ENCODE measurements at regions not wholly inside any gene's neighbourhood (a gene's known extent, or its start where the extent isn't known, plus 50 kb on each side); places are given as distances from the start of the nearest gene placed in this dataset.
"Not testable (repeated sequence)": the region's sequence is repeated elsewhere in the genome, so short reads cannot be mapped to it uniquely, and the experiment has no call there.

- DNase-seq (ENCODE audit: low spot score), result no peak
These were observed 1204.3 kb downstream of the UQCRFS1 start for GRCh38 chr19:28008695-28009094.

DNA sequence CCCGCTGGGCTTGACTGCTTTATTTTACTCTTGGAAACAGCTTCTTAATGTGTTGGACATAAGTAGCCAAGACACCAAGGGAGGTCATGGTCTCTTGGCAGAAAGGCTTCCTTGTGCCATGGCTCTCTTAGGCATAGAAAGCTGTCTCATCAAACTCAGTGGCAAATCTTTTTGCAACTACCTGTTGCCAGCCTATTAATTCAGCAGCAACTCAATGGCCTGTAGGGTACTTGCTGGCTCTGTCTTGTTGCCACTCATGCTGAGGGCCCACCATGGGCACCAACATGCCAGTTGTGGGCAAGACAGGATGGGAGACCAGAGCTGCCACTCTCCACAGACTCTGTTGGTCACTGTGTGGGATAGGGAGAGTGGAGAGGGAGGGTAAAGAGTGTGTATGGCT lies 1209.4 kb downstream of the UQCRFS1 start:
- DNase-seq (ENCODE audit: low spot score), result no peak

GRCh38 chr19:27997069-27997468 lies 1215.9 kb downstream of the UQCRFS1 start:
- DNase-seq (ENCODE audit: low spot score), result no peak

- DNase-seq (ENCODE audit: low spot score), result no peak
These were observed 1219.1 kb downstream of the UQCRFS1 start for GRCh38 chr19:27993619-27994570.

DNA sequence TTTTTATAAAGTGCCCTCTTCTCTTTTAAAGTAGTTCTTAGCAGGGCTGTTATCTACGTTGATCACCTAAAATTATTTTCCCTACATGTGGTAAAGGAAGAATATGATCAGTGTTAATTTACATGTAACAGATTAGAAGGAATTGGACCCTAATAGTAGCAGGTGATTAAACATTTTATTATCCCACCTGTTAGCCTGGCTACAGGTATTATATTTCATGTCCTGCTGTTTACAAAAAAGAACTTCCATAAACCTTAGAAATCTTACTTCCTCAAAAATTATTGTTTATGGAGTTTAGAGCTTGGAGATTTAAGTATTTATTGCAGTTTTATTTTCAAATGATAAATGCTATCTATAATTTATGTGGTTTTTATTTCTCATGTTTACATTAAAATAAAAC lies 1226.7 kb downstream of the UQCRFS1 start:
- DNase-seq (ENCODE audit: low spot score), result no peak

- no peak for DNase-seq (ENCODE audit: low spot score)
These were observed 1237.4 kb downstream of the UQCRFS1 start for GRCh38 chr19:27975419-27976005.

- DNase-seq (ENCODE audit: low spot score), result no peak
These were observed 1238.9 kb downstream of the UQCRFS1 start for GRCh38 chr19:27974082-27974513.

- DNase-seq (ENCODE audit: low spot score), result no peak
These were observed 1240.5 kb downstream of the UQCRFS1 start for GRCh38 chr19:27972291-27973040.

DNA sequence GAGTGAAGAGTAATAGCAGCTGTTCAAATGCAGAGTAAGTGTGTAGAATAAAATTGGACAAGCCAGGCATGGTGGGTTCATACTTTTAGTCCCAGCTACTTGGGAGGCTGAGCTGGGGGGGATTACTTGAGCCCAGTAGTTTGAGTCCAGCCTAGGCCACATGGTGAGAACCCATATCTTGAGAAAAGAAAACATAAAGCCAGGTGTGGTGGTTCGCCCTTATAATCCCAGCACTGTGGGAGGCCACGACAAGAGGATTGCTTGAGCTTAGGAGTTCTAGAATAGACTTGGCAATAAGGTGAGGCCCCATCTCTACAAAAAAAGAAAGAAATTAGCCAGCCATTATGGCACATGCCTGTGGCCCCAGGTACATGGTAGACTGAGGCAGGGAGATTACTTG lies 1241.1 kb downstream of the UQCRFS1 start:
- no peak for DNase-seq (ENCODE audit: low spot score)

DNA sequence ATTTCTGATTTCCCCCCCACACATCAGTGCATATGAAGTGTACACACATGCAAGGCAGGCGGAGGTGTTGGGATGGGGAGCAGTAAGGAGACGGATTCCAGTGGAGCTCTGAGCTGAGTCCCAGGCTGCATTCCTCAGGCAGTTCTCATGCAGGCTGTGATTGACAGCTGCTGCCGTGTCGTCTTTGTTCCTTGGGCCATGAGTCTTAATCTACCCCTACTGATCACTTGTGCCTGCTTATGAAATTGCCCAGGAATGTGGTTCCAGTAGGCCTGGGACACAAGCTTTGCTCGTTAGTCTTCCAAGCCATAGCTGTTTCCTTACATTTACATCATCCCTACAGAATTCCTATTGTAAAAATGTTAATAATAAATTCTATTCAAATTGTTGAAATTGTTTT lies 1241.9 kb downstream of the UQCRFS1 start:
- DNase-seq (ENCODE audit: low spot score), result no peak

GRCh38 chr19:27966390-27966816 lies 1246.5 kb downstream of the UQCRFS1 start:
- no peak for DNase-seq (ENCODE audit: low spot score)

GRCh38 chr19:27964185-27964584 lies 1248.8 kb downstream of the UQCRFS1 start:
- no peak for DNase-seq (ENCODE audit: low spot score)

- DNase-seq (ENCODE audit: low spot score), result no peak
These were observed 1250.7 kb downstream of the UQCRFS1 start for GRCh38 chr19:27962264-27962663.

DNA sequence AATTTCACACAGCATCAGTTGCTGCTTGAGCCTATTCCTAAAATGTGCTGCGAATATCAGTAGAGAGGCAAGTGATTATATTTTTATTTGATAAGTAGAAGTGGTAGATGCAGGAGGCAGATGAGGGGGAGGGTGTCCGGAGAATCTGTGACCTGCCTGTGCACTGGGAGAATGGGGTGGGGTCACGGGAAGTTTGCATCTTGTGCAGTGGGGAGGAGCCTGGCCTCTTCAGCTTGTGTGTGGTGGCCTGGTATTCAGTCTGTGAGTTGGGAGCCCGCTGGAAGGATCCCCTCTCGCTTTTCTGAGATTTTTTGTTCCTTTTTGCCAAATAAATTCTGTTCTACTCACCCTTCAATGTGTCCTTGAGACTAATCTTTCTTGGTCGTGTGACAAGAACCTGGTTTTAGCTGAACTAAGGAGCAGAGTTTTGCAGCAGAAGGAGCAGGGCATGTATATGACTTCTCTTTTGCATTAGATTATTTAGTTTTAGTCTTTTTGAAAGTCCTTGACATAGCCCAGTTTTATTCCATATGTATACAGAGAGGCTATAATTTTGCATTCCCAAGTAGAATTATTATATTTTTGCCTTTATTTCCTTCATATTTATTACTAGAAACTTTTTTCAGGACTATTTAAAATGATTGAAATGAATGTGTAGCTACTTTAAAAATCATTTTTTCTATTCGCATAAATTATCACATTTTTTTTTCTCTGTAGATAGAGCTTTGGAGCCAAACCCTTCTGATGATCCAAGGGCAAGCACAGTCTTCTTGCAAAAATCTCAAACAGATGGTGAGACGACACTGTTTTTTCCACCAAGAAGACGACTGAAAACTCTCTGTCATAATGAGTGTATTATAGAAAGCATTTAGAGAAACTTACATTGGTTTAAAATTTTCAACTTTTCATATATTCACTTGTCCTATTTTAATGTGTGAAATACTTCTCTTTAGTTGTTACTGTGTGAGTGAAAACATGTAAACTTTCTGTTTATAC lies 1257.2 kb downstream of the UQCRFS1 start:
- DNase-seq (ENCODE audit: low spot score), result no peak

DNA sequence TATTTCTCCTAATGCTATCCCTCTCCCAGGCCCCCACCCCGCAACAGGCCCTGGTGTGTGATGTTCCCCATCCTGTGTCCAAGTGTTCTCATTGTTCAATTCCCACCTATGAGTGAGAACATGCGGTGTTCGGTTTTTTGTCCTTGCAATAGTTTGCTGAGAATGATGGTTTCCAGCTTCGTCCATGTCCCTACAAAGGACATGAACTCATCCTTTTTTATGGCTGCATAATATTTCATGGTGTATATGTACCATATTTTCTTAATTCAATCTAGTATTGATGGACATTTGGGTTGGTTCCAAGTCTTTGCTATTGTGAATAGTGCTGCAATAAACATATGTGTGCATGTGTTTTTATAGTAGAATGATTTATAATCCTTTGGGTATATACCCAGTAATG lies 1270.3 kb downstream of the UQCRFS1 start:
- DNase-seq (ENCODE audit: low spot score), result not testable (repeated sequence)

- DNase-seq (ENCODE audit: low spot score), result no peak
These were observed 1276.8 kb downstream of the UQCRFS1 start for GRCh38 chr19:27936139-27936538.

DNA sequence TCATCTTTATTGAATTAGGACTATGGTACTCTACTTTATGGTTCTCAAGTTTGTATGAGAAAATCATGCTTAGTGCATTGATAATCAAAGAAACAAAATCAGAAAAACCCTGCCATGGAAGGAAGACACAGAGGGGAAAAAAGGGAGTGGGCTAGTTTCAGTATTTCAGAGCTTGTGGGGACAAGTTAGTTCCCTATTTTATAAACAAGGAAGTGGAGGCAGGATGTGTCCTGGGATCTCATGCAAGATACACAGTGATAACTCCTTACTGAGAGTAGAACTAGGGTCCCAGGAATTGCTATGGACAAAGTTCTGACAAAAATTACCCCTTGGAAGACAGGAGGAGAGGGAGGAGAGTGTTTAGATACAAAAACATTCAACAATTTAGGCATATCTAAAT lies 1277.3 kb downstream of the UQCRFS1 start:
- no peak for DNase-seq (ENCODE audit: low spot score)

- DNase-seq (ENCODE audit: low spot score), result no peak
These were observed 1283.6 kb downstream of the UQCRFS1 start for GRCh38 chr19:27929399-27929798.

GRCh38 chr19:27925202-27925601 lies 1287.7 kb downstream of the UQCRFS1 start:
- no peak for DNase-seq (ENCODE audit: low spot score)

DNA sequence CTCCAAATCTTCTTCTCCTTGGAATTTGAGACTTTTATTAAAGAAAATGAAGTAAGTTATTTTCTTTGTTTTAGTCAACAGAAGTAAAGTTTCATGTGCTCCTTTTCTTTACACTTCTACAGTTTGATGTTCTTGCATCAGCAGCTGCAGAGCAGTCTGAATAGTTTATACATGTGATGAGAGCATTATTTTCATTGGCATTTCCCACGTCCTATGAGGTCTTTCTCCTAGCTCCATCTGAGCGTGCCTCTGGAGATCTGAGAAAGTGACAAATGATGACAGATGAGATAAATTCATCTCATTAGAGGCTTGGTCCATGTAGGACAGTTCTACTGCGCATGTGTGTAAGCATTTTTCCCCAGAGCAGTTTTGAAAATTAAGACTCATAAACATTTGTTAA lies 1290.0 kb downstream of the UQCRFS1 start:
- no peak for DNase-seq (ENCODE audit: low spot score)

- DNase-seq (ENCODE audit: low spot score), result no peak
These were observed 1292.2 kb downstream of the UQCRFS1 start for GRCh38 chr19:27920774-27921173.
